H1 (cell line): ENCODE measurements at regions not wholly inside any gene's neighbourhood (a gene's known extent, or its start where the extent isn't known, plus 50 kb on each side); places are given as distances from the start of the nearest gene placed in this dataset.

ENCODE experiments used
- CTCF ChIA-PET: fragments of 300-600 bp; sonication (Branson Sonifier 250); formaldehyde crosslinking; loops from one replicate; lab custom pipeline; 2021; ENCODE audit not compliant: partially characterized antibody; lab: Charles Lee
- POLR2A ChIA-PET: fragments of 300-600 bp; sonication (Branson Sonifier 250); formaldehyde crosslinking; loops from one replicate; lab custom pipeline; 2021; ENCODE audit warnings: inconsistent platforms; ENCODE audit not compliant: partially characterized antibody; lab: Charles Lee
- DNase-seq, 2 experiments: peaks; one replicate each; pipeline versions ENCODE4 v3.0.0 to v3.0.0-alpha.2; 2010 to 2022; ENCODE audit warnings: low spot score in 2 of 2, low read depth in 1 of 2, mixed read lengths in 1 of 2
- FAIRE-seq: peaks from 2 replicates; lab custom pipeline; 2011; peaks lifted over from hg19 to GRCh38; lab: Jason Lieb, UNC
- H2AFZ ChIP-seq: 2 replicates; pipeline ENCODE4 v1.8.1; 2012; ENCODE audit warnings: low read length, inconsistent platforms
- H2AK5ac ChIP-seq: 2 replicates; pipeline ENCODE4 v1.6.1; 2013; ENCODE audit warnings: low read depth, low read length
- H2BK120ac ChIP-seq: replicated peaks from 2 replicates; pipeline ENCODE3; 2013; ENCODE audit warnings: low read depth, low read length, inconsistent platforms
- H2BK12ac ChIP-seq: 2 replicates; pipeline ENCODE4 v1.6.1; 2013; ENCODE audit warnings: low read depth, low read length
- H2BK15ac ChIP-seq: 2 replicates; pipeline ENCODE4 v1.6.1; 2013; ENCODE audit warnings: low read length
- H2BK20ac ChIP-seq: 2 replicates; pipeline ENCODE4 v1.6.1; 2013; ENCODE audit warnings: low read length
- H2BK5ac ChIP-seq: 2 replicates; pipeline ENCODE4 v1.6.1; 2013; ENCODE audit warnings: low read depth, low read length
- H3K14ac ChIP-seq: 2 replicates; pipeline ENCODE4 v1.6.1; 2013; ENCODE audit warnings: inconsistent platforms; ENCODE audit not compliant: insufficient read length
- H3K18ac ChIP-seq: 2 replicates; pipeline ENCODE4 v1.6.1; 2013; ENCODE audit warnings: low read length; ENCODE audit errors: extremely low read depth
- H3K23ac ChIP-seq: 2 replicates; pipeline ENCODE4 v1.6.1; 2013; ENCODE audit warnings: inconsistent platforms; ENCODE audit not compliant: insufficient read length
- H3K23me2 ChIP-seq: 2 replicates; pipeline ENCODE4 v1.6.1; 2013; ENCODE audit warnings: low read depth, low read length
- H3K27ac ChIP-seq: 2 replicates; pipeline ENCODE4 v1.6.1; 2011; ENCODE audit warnings: low read depth, low read length, inconsistent platforms
- H3K27me3 ChIP-seq, 4 experiments: replicated peaks in 1 of 4; 1 replicate in 1 of 4; 2 replicates in 3 of 4; pipeline versions ENCODE4 v1.6.1 to v1.8.1; 2011 to 2013; ENCODE audit warnings: low read length in 3 of 4, mild to moderate bottlenecking in 3 of 4, inconsistent platforms in 2 of 4, mixed read lengths in 2 of 4, moderate library complexity in 1 of 4; ENCODE audit not compliant: control insufficient read depth in 3 of 4, insufficient read depth in 3 of 4; ENCODE audit errors: extremely low read depth in 1 of 4
- H3K36me3 ChIP-seq, 4 experiments: 2 replicates each; pipeline versions ENCODE4 v1.6.1 to v1.8.1; 2011 to 2013; ENCODE audit warnings: mild to moderate bottlenecking in 4 of 4, low read length in 3 of 4, moderate library complexity in 2 of 4, control low read depth in 1 of 4, inconsistent platforms in 1 of 4; ENCODE audit not compliant: insufficient read depth in 4 of 4, control insufficient read depth in 2 of 4
- H3K4ac ChIP-seq: replicated peaks from 2 replicates; pipeline ENCODE3; 2013; ENCODE audit warnings: low read length, low read depth, mixed read lengths, inconsistent platforms; ENCODE audit not compliant: insufficient read length
- H3K4me1 ChIP-seq, 4 experiments: replicated peaks in 1 of 4; 1 replicate in 1 of 4; 2 replicates in 3 of 4; pipeline versions ENCODE4 v1.6.1 to v1.8.1; 2011 to 2013; ENCODE audit warnings: low read length in 3 of 4, inconsistent platforms in 2 of 4, mixed read lengths in 1 of 4; ENCODE audit not compliant: insufficient read depth in 4 of 4, control insufficient read depth in 3 of 4
- H3K4me2 ChIP-seq, 2 experiments: 2 replicates each; pipeline versions ENCODE4 v1.6.1 to v1.8.1; 2011 to 2013; ENCODE audit warnings: low read depth in 2 of 2, low read length in 2 of 2, control low read depth in 1 of 2, inconsistent platforms in 1 of 2, mild to moderate bottlenecking in 1 of 2; ENCODE audit not compliant: insufficient read depth in 1 of 2
- H3K4me3 ChIP-seq, 4 experiments: fragments of 200-600, 300-600 bp in 1 of 4; sonication (generic), shearing (Covaris generic), sonication (Bioruptor Twin) in 1 of 4; 2 replicates each; pipeline versions ENCODE4 v1.5.1 to v1.8.1; 2011 to 2016; ENCODE audit warnings: low read length in 4 of 4, low read depth in 3 of 4, control low read depth in 2 of 4, inconsistent platforms in 2 of 4, mild to moderate bottlenecking in 2 of 4, mixed read lengths in 1 of 4, moderate library complexity in 1 of 4; ENCODE audit not compliant: insufficient read depth in 2 of 4; ENCODE audit errors: extremely low read depth in 1 of 4
- H3K56ac ChIP-seq: replicated peaks from 2 replicates; pipeline ENCODE3; 2013; ENCODE audit warnings: low read depth, mild to moderate bottlenecking, mixed read lengths, low read length, inconsistent platforms; ENCODE audit not compliant: insufficient read length
- H3K79me1 ChIP-seq: 2 replicates; pipeline ENCODE4 v1.6.1; 2013; ENCODE audit warnings: low read depth, low read length, control low read depth
- H3K79me2 ChIP-seq, 2 experiments: 2 replicates each; pipeline versions ENCODE4 v1.6.1 to v1.8.1; 2012 to 2013; ENCODE audit warnings: low read length in 2 of 2, mild to moderate bottlenecking in 2 of 2, inconsistent platforms in 1 of 2; ENCODE audit not compliant: insufficient read depth in 2 of 2, control insufficient read depth in 1 of 2
- H3K9ac ChIP-seq, 4 experiments: replicated peaks in 1 of 4; 1 replicate in 1 of 4; 2 replicates in 3 of 4; pipeline versions ENCODE4 v1.6.1 to v1.8.1; 2011 to 2013; ENCODE audit warnings: low read depth in 3 of 4, low read length in 3 of 4, control low read depth in 2 of 4, mild to moderate bottlenecking in 2 of 4, moderate library complexity in 2 of 4, inconsistent platforms in 1 of 4; ENCODE audit errors: extremely low read depth in 1 of 4
- H3K9me3 ChIP-seq, 2 experiments: 2 replicates each; pipeline versions ENCODE4 v1.6.1 to v1.8.1; 2012 to 2013; ENCODE audit warnings: mild to moderate bottlenecking in 2 of 2, moderate library complexity in 2 of 2, control low read depth in 1 of 2, inconsistent platforms in 1 of 2, low read depth in 1 of 2, low read length in 1 of 2, mixed read lengths in 1 of 2; ENCODE audit not compliant: insufficient read depth in 2 of 2
- H4K20me1 ChIP-seq, 2 experiments: replicated peaks in 1 of 2; 2 replicates each; pipeline versions ENCODE3 to v1.8.1; 2011 to 2013; ENCODE audit warnings: inconsistent platforms in 2 of 2, low read length in 2 of 2, mild to moderate bottlenecking in 1 of 2; ENCODE audit not compliant: insufficient read depth in 2 of 2, control insufficient read depth in 1 of 2
- H4K5ac ChIP-seq: 2 replicates; pipeline ENCODE4 v1.6.1; 2013; ENCODE audit warnings: low read length, low read depth, mixed read lengths, inconsistent platforms; ENCODE audit not compliant: insufficient read length
- H4K8ac ChIP-seq: 2 replicates; pipeline ENCODE4 v1.8.0; 2013; ENCODE audit warnings: mild to moderate bottlenecking, moderate library complexity, low read length, inconsistent platforms; ENCODE audit not compliant: insufficient read depth; ENCODE audit errors: extremely low read depth
- H4K91ac ChIP-seq: replicated peaks from 2 replicates; pipeline ENCODE3; 2013; ENCODE audit warnings: low read length, mixed read lengths, inconsistent platforms; ENCODE audit not compliant: insufficient read length
- NANOG ChIP-seq: IDR thresholded peaks from 2 replicates; pipeline ENCODE4 v1.6.1; 2011; ENCODE audit warnings: low read length, low read depth, mild to moderate bottlenecking, inconsistent platforms; ENCODE audit not compliant: insufficient read depth, poor library complexity, severe bottlenecking
- POLR2AphosphoS5 ChIP-seq: IDR thresholded peaks from 2 replicates; pipeline ENCODE4 v1.6.1; 2011; ENCODE audit warnings: low read depth, low read length

DNA sequence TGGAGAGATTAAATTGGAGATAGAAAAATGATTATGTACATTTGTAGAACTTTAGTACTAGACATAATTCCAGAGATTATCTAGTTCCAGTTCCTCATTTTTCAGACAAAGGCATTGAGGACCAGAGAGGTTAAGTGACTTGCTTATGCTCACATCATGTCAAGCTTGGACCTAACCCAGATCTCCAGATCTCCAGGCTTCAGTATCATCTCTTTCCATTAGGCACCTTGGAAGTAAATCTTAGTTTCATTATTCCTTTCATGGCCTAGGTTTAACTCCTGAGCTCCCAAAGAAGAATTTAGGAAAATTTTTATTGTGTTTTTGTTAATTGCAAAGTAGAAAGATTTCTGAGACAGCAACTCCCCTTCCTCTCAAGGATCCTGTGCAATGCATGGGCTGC lies 148.8 kb downstream of the GATB start:
- H3K36me3 ChIP-seq: no peaks in the 10 kb centered on the region
- H3K56ac ChIP-seq: no peak overlapping the region
- POLR2A ChIA-PET: interaction anchor here (0.6 kb wide), 1 partner anchor 445 kb away, joined by 4 read pairs; no protein-coding TSS in a partner anchor
- TF ChIP-seq NANOG (no peak), POLR2AphosphoS5 (no peak)
- TF ChIP-seq, all 59 proteins: peak for 0
- H4K20me1 ChIP-seq: no peaks in the 10 kb centered on the region
- no peak for FAIRE-seq
- H2BK15ac ChIP-seq: no peak overlapping the region
- H2AFZ ChIP-seq: no peak overlapping the region
- no peak overlapping the region for H2BK120ac ChIP-seq
- H3K4me3 ChIP-seq: no peak overlapping the region
- no peaks in the 10 kb centered on the region; the same call in 1 of the 2 replicates for H3K23me2 ChIP-seq
- no peak overlapping the region for H3K4me2 ChIP-seq
- CTCF ChIA-PET: interaction anchor here (0.6 to 3.4 kb wide), 19 partner anchors 10 to 366 kb away, joined by 3 to 16 read pairs (median 3); partner anchors contain the start of gene PRSS48
- H3K4me1 ChIP-seq: no peaks in the 10 kb centered on the region
- no peak overlapping the region for H4K5ac ChIP-seq
- H4K91ac ChIP-seq: no peak overlapping the region
- H2AK5ac ChIP-seq: no peak overlapping the region
- H3K23ac ChIP-seq: no peak overlapping the region
- H3K9ac ChIP-seq: no peak overlapping the region
- no peak for DNase-seq
- no peak overlapping the region for H2BK20ac ChIP-seq
- no peak overlapping the region for H4K8ac ChIP-seq
- H3K27ac ChIP-seq: no peak overlapping the region
- H2BK12ac ChIP-seq: no peak overlapping the region
- H3K9me3 ChIP-seq: no peaks in the 10 kb centered on the region
- H3K79me1 ChIP-seq: no peaks in the 10 kb centered on the region; the same call in 1 of the 2 replicates
- no peak overlapping the region for H3K4ac ChIP-seq
- H2BK5ac ChIP-seq: no peak overlapping the region
- H3K18ac ChIP-seq: no peak overlapping the region
- H3K27me3 ChIP-seq: no peaks in the 10 kb centered on the region
- no peak overlapping the region for H3K14ac ChIP-seq
- peaks cover 0 to 13% of the 10 kb centered on the region in 2 experiments; a peak in 2 of 4 replicates for H3K79me2 ChIP-seq
